ENCODE measurements at regions not wholly inside any gene's neighbourhood (a gene's known extent, or its start where the extent isn't known, plus 50 kb on each side); places are given as distances from the start of the nearest gene placed in this dataset.

DNA sequence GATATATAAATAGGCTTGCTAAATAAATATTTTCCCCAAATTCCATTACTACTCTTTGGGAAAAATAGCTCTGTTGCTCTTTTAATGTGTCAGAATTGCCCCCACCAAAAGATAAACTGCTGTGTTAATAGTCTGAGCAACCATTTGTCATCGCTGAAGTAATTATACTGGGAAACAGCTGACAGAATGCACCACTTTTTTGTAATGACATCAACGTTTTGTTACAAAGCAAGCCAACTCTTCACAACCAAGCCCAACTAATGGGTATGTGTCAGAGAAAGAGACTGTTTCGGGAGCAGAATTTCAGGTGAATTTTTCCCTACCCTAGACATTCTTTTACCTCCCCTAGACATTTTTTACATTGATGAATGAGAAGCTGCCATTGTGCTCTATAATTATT, 405.0 kb upstream of the MAGEB18 start:
- Mint-ChIP-seq H3K36me3 (ENCODE audit: insufficient read depth, unreplicated experiment) (no peaks in the 10 kb centered on the region), H3K4me1 (ENCODE audit: insufficient read depth, unreplicated experiment) (no peaks in the 10 kb centered on the region), H3K27ac (ENCODE audit: low read depth, unreplicated experiment) (no peak overlapping the region), H3K9me3 (ENCODE audit: unreplicated experiment) (peaks cover 20% of the 10 kb centered on the region), H3K4me3 (ENCODE audit: unreplicated experiment) (no peak overlapping the region), H3K27me3 (ENCODE audit: insufficient read depth, unreplicated experiment) (no peaks in the 10 kb centered on the region)
- no peak for DNase-seq (ENCODE audit: unreplicated experiment)
- CTCF ChIA-PET = interaction anchor here (0.7 kb wide), 1 partner anchor 237 kb away, joined by 3 read pairs; no protein-coding TSS in a partner anchor
- POLR2A ChIA-PET = no interaction called here
- TF ChIP-seq, protein P1, sequence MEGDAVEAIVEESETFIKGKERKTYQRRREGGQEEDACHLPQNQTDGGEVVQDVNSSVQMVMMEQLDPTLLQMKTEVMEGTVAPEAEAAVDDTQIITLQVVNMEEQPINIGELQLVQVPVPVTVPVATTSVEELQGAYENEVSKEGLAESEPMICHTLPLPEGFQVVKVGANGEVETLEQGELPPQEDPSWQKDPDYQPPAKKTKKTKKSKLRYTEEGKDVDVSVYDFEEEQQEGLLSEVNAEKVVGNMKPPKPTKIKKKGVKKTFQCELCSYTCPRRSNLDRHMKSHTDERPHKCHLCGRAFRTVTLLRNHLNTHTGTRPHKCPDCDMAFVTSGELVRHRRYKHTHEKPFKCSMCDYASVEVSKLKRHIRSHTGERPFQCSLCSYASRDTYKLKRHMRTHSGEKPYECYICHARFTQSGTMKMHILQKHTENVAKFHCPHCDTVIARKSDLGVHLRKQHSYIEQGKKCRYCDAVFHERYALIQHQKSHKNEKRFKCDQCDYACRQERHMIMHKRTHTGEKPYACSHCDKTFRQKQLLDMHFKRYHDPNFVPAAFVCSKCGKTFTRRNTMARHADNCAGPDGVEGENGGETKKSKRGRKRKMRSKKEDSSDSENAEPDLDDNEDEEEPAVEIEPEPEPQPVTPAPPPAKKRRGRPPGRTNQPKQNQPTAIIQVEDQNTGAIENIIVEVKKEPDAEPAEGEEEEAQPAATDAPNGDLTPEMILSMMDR (IDR thresholded peaks at IDR 0.05; ENCODE audit: unreplicated experiment) = no peak
- intact Hi-C loops (cut with micrococcal nuclease) = no loop called here
- no TSS peak for BruUV-seq (replicated peaks)

DNA sequence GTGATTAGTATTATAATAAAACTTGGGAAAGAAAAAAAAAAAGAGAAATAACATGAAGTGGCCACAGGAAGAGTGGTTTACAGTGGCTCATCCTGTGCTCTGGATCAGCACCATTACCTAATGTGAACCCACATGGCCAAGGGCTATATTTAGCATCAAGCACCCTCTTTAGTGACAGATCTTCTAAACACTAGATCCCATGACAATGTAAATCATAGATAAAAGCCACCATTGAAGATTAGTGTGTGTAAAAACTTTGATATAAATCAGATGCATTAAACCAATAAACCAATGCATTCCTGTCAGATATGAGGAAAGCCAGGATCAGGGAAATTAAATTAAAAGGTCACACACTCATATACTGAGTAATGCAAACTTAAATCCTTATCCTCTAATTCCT, 400.6 kb upstream of the MAGEB18 start:
- Mint-ChIP-seq H3K36me3 (ENCODE audit: insufficient read depth, unreplicated experiment) (no peaks in the 10 kb centered on the region), H3K27ac (ENCODE audit: low read depth, unreplicated experiment) (no peak overlapping the region), H3K9me3 (ENCODE audit: unreplicated experiment) (peaks cover 16% of the 10 kb centered on the region), H3K4me1 (ENCODE audit: insufficient read depth, unreplicated experiment) (no peaks in the 10 kb centered on the region), H3K4me3 (ENCODE audit: unreplicated experiment) (no peak overlapping the region), H3K27me3 (ENCODE audit: insufficient read depth, unreplicated experiment) (no peaks in the 10 kb centered on the region)
- no TSS peak for BruUV-seq (replicated peaks)
- DNase-seq (ENCODE audit: unreplicated experiment) = no peak
- ChIA-PET CTCF (no interaction called here), POLR2A (no interaction called here)
- TF ChIP-seq, protein P1 (IDR thresholded peaks at IDR 0.05; ENCODE audit: unreplicated experiment) = no peak
- intact Hi-C loops (cut with micrococcal nuclease) = no loop called here

DNA sequence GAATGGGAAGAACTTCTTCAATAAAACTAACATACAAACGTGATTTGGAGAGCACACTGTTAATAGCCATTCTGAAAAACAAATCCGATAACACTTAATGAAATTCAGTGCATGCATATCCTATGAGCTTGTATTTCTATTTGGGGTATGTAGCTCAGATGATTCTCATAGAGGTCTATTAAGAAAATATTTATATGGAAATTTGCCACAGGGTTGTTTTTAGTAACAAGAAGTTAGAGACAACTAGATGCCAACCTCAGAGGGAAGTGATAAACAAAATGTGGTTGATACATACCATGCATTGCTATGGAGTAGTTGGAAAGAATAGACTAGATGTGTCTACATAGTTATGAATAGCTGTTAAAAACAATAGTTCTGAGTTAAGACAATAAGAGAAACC, 395.8 kb upstream of the MAGEB18 start:
- H3K4me1 Mint-ChIP-seq (ENCODE audit: insufficient read depth, unreplicated experiment) = no peaks in the 10 kb centered on the region
- BruUV-seq (replicated peaks) = no TSS peak
- intact Hi-C loops (cut with micrococcal nuclease) = no loop called here
- H3K27me3 Mint-ChIP-seq (ENCODE audit: insufficient read depth, unreplicated experiment) = no peaks in the 10 kb centered on the region
- H3K36me3 Mint-ChIP-seq (ENCODE audit: insufficient read depth, unreplicated experiment) = no peaks in the 10 kb centered on the region
- no peak overlapping the region for H3K4me3 Mint-ChIP-seq (ENCODE audit: unreplicated experiment)
- no peak overlapping the region for H3K27ac Mint-ChIP-seq (ENCODE audit: low read depth, unreplicated experiment)
- DNase-seq (ENCODE audit: unreplicated experiment) = no peak
- peaks cover 23% of the 10 kb centered on the region for H3K9me3 Mint-ChIP-seq (ENCODE audit: unreplicated experiment)
- TF ChIP-seq, protein P1 (IDR thresholded peaks at IDR 0.05; ENCODE audit: unreplicated experiment) = no peak
- POLR2A ChIA-PET = interaction anchor here (0.6 kb wide), 1 partner anchor 1369 kb away, joined by 3 read pairs; no protein-coding TSS in a partner anchor
- CTCF ChIA-PET = interaction anchor here (0.6 kb wide), 1 partner anchor 296 kb away, joined by 3 read pairs; no protein-coding TSS in a partner anchor

DNA sequence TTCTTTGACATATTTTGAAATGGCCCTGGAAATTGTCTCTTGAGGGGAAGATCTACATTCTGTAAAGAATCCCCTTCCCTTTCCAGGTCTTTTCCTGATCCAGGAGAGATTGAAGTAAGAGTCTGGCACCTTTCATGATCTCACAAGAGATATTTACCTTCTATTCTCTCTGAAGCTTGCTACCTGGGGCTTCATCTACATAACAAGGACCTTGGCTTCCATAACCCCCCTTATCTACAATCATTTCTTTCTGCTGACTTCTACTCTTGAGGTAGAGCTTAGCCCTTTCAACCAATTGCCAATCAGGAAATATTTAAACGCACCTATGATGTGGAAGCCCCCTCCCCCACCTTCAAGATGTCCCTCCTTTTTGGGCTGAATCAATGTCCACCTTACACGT, 383.7 kb upstream of the MAGEB18 start:
- no peaks in the 10 kb centered on the region for H3K9me3 Mint-ChIP-seq (ENCODE audit: unreplicated experiment)
- H3K27ac Mint-ChIP-seq (ENCODE audit: low read depth, unreplicated experiment) = no peak overlapping the region
- peaks cover 5% of the 10 kb centered on the region for H3K36me3 Mint-ChIP-seq (ENCODE audit: insufficient read depth, unreplicated experiment)
- BruUV-seq (replicated peaks) = no TSS peak
- H3K4me3 Mint-ChIP-seq (ENCODE audit: unreplicated experiment) = no peak overlapping the region
- no peaks in the 10 kb centered on the region for H3K4me1 Mint-ChIP-seq (ENCODE audit: insufficient read depth, unreplicated experiment)
- ChIA-PET CTCF (interaction anchor here (0.7 kb wide), 1 partner anchor 1383 kb away, joined by 3 read pairs; no protein-coding TSS in a partner anchor), POLR2A (no interaction called here)
- DNase-seq (ENCODE audit: unreplicated experiment) = no peak
- intact Hi-C loops (cut with micrococcal nuclease) = no loop called here
- TF ChIP-seq, protein P1 (IDR thresholded peaks at IDR 0.05; ENCODE audit: unreplicated experiment) = no peak
- no peaks in the 10 kb centered on the region for H3K27me3 Mint-ChIP-seq (ENCODE audit: insufficient read depth, unreplicated experiment)

Data from MCF 10A (cell line).